ENCODE measurements at regions not wholly inside any gene's neighbourhood (a gene's known extent, or its start where the extent isn't known, plus 50 kb on each side); places are given as distances from the start of the nearest gene placed in this dataset.

DNA sequence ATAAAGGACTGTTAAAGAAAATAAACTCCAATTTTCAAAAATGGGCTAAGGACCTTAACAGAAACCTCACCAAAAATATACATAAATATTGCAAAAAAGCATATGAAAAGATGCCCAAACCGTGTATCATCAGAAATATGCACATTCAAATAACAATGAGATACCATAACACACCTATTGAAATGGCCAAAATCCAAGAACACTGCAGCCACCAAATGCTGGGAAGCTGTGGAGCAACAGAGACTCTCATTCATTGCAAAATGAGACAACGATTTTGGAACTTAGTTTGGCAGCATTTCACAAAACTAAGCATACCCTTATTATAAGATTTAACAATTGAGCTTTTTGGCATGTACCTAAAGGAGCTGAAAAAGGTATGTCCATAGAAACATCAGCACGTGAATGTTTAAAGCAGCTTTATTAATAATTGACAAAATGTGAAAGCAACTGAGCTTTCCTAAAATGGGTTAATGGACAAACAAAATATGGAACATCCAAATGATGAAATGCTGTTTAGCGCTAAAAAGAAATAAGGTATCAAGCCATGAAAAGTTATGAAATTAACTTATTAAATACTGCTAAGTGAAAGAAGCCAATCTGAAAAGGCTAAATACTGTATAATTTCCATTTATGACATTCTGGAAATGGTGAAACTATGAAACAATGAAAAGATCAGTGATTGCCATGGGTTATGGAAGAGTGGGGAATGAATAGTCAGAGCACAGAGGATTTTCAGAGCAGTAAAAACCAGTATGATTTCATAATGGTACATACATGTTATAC lies 592.6 kb upstream of the ADGRB3 start:
- Histone ChIP-seq H3K27ac (no peak overlapping the region), H3K36me3 (replicated peaks in 1 of 2) (no peaks in the 10 kb centered on the region)
- intact Hi-C loops (cut with DNase I), result no loop called here

DNA sequence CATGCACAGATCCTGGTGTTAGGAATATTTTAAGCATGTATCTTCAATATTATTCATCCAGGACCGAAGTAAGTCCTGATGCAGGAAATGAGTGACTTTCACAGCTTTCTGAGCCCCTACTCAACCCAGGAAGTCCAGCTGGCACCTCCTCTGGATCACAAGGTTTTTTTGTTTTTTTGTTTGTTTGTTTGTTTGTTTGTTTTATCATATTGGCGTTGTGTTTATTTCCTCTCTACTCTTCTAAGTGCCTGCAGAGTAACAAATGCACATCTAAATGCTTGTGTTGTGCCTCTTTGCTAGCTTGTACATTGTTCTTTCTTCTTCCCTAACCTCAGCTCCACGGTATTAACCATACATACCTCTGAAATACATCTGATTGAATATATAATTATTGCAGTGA lies 594.3 kb upstream of the ADGRB3 start:
- H3K4me1 ChIP-seq (replicated peaks in 1 of 2), result no peaks in the 10 kb centered on the region
- no peaks in the 10 kb centered on the region for H3K36me3 ChIP-seq (replicated peaks in 1 of 2)
- no peak overlapping the region for H3K4me3 ChIP-seq
- intact Hi-C loops (cut with DNase I), result no loop called here
- no peaks in the 10 kb centered on the region for H3K27me3 ChIP-seq
- H3K27ac ChIP-seq, result no peak overlapping the region
- TF ChIP-seq, protein P1, sequence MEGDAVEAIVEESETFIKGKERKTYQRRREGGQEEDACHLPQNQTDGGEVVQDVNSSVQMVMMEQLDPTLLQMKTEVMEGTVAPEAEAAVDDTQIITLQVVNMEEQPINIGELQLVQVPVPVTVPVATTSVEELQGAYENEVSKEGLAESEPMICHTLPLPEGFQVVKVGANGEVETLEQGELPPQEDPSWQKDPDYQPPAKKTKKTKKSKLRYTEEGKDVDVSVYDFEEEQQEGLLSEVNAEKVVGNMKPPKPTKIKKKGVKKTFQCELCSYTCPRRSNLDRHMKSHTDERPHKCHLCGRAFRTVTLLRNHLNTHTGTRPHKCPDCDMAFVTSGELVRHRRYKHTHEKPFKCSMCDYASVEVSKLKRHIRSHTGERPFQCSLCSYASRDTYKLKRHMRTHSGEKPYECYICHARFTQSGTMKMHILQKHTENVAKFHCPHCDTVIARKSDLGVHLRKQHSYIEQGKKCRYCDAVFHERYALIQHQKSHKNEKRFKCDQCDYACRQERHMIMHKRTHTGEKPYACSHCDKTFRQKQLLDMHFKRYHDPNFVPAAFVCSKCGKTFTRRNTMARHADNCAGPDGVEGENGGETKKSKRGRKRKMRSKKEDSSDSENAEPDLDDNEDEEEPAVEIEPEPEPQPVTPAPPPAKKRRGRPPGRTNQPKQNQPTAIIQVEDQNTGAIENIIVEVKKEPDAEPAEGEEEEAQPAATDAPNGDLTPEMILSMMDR (IDR thresholded peaks at IDR 0.05), result no peak
- TF ChIP-seq POLR2A (IDR thresholded peaks at IDR 0.05), result no peak
- WGBS, 4 donors, result 35 to 44% (median 42%) methylated on average over 3 of the region's 3 CpGs
- DNase-seq, result no peak
- H3K9me3 ChIP-seq (replicated peaks in 1 of 3), result no peaks in the 10 kb centered on the region

More for the DNA sequence above, 592.6 kb upstream of the ADGRB3 start:
- H3K4me1 ChIP-seq (replicated peaks in 1 of 2), result no peaks in the 10 kb centered on the region
- no peaks in the 10 kb centered on the region for H3K9me3 ChIP-seq (replicated peaks in 1 of 3)
- TF ChIP-seq POLR2A (IDR thresholded peaks at IDR 0.05), result no peak
- no peak for DNase-seq
- no peaks in the 10 kb centered on the region for H3K27me3 ChIP-seq
- H3K4me3 ChIP-seq, result no peak overlapping the region
- 61 to 70% (median 67%) methylated on average over 4 of the region's 4 CpGs for WGBS, 4 donors

GRCh38 chr6:68040312-68040778 lies 594.7 kb upstream of the ADGRB3 start:
- Histone ChIP-seq H3K27me3 (no peaks in the 10 kb centered on the region), H3K36me3 (replicated peaks in 1 of 2) (no peaks in the 10 kb centered on the region), H3K9me3 (replicated peaks in 1 of 3) (no peaks in the 10 kb centered on the region), H3K4me3 (no peak overlapping the region), H3K27ac (no peak overlapping the region), H3K4me1 (replicated peaks in 1 of 2) (no peaks in the 10 kb centered on the region)
- DNase-seq, result no peak
- intact Hi-C loops (cut with DNase I), result no loop called here
- no peak for TF ChIP-seq POLR2A (IDR thresholded peaks at IDR 0.05)
- TF ChIP-seq, protein P1 (IDR thresholded peaks at IDR 0.05), result no peak
- 36 to 53% (median 42%) methylated on average over 13 of the region's 13 CpGs for WGBS, 4 donors

DNA sequence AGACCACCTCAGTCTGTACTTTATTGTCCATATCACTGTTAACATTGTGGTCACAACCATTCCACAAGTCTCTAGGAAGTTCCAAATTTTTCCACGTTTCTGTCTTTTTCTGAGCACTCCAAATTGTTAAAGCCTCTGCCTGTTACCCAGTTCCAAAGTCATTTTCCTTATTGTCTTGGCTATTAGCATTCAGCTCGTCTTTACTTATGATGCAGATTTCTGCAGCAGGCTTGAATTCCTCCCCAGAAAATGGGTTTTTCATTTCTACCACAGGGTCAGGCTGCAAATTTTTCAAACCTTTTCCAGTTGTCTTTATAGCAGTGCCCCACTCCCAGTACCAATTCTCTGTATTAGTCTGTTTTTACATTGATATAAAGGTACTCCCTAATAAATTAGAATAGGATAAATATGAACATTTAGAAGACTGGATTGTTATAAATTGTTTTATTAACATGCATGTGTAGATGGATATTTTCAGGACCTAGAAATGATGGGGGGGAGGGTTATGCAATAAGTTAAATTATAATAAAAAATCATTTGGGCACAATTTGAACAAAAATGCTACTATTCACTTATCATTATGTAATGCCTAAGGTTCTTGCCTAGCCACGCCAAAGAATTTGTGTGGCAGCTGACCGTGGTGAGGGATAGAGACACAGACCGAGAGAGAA lies 595.3 kb upstream of the ADGRB3 start:
- Histone ChIP-seq H3K36me3 (replicated peaks in 1 of 2) (no peaks in the 10 kb centered on the region), H3K4me1 (replicated peaks in 1 of 2) (no peaks in the 10 kb centered on the region), H3K4me3 (no peak overlapping the region), H3K27ac (no peak overlapping the region), H3K9me3 (replicated peaks in 1 of 3) (no peaks in the 10 kb centered on the region), H3K27me3 (no peaks in the 10 kb centered on the region)
- WGBS, 4 donors, result 22 to 31% (median 25%) methylated on average over 4 to 5 of the region's 5 CpGs
- no peak for DNase-seq
- intact Hi-C loops (cut with DNase I), result no loop called here
- TF ChIP-seq, protein P1 (IDR thresholded peaks at IDR 0.05), result no peak
- TF ChIP-seq POLR2A (IDR thresholded peaks at IDR 0.05), result no peak
